ENCODE measurements at regions not wholly inside any gene's neighbourhood (a gene's known extent, or its start where the extent isn't known, plus 50 kb on each side); places are given as distances from the start of the nearest gene placed in this dataset.

DNA sequence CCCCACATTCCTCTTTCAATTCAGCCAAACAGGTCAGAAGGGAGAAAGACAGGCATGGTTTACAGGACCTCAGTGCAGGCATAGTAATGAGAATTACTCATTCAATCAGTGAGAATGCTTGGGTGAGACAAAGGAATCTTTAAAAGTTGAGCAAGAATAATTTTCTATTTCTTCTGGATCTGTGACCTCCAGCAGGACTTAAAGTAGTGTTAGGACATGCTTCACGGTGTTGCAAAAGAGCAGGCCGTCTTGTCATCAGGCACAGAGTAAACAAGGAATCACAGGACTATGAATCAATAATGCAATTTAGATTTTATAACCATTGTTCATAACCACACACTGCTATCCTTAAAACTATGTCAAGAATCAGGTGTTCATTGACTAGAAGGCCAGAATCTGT, 130.6 kb upstream of the GLRA2 start:
- TF ChIP-seq, protein P1, sequence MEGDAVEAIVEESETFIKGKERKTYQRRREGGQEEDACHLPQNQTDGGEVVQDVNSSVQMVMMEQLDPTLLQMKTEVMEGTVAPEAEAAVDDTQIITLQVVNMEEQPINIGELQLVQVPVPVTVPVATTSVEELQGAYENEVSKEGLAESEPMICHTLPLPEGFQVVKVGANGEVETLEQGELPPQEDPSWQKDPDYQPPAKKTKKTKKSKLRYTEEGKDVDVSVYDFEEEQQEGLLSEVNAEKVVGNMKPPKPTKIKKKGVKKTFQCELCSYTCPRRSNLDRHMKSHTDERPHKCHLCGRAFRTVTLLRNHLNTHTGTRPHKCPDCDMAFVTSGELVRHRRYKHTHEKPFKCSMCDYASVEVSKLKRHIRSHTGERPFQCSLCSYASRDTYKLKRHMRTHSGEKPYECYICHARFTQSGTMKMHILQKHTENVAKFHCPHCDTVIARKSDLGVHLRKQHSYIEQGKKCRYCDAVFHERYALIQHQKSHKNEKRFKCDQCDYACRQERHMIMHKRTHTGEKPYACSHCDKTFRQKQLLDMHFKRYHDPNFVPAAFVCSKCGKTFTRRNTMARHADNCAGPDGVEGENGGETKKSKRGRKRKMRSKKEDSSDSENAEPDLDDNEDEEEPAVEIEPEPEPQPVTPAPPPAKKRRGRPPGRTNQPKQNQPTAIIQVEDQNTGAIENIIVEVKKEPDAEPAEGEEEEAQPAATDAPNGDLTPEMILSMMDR (IDR thresholded peaks at IDR 0.05; ENCODE audit: borderline replicate concordance, extremely low read depth, low read length, poor library complexity, severe bottlenecking): no peak
- no peak for TF ChIP-seq EZH2 (IDR thresholded peaks at IDR 0.05; ENCODE audit: borderline replicate concordance, low read depth, low read length, severe bottlenecking)
